Activated naive CD8-positive, alpha-beta T cell treated with anti-CD3 and anti-CD28 coated beads, Interleukin-2, amount 50 U/mL, for 16 hours (primary cell): ENCODE measurements at regions not wholly inside any gene's neighbourhood (a gene's known extent, or its start where the extent isn't known, plus 50 kb on each side); places are given as distances from the start of the nearest gene placed in this dataset.

Experiments
- DNase-seq: peaks from one replicate; pipeline ENCODE4 v3.0.0-alpha.2; 2020; ENCODE audit warnings: low read depth, low spot score

GRCh38 chr21:25330266-25330665 lies 277.0 kb downstream of the MRPL39 start:
- DNase-seq: no peak

GRCh38 chr21:25329227-25329825 lies 278.0 kb downstream of the MRPL39 start:
- no peak for DNase-seq

GRCh38 chr21:25328736-25329135 lies 278.5 kb downstream of the MRPL39 start:
- DNase-seq: no peak

GRCh38 chr21:25326181-25326580 lies 281.1 kb downstream of the MRPL39 start:
- no peak for DNase-seq

- no peak for DNase-seq
Measured at GRCh38 chr21:25324666-25325065, 282.6 kb downstream of the MRPL39 start.

GRCh38 chr21:25323356-25323949 lies 283.8 kb downstream of the MRPL39 start:
- DNase-seq: no peak

- no peak for DNase-seq
Measured at GRCh38 chr21:25314247-25314646, 293.0 kb downstream of the MRPL39 start.

- DNase-seq: no peak
Measured at GRCh38 chr21:25313829-25314228, 293.5 kb downstream of the MRPL39 start.

GRCh38 chr21:25307489-25307888 lies 299.8 kb downstream of the MRPL39 start:
- no peak for DNase-seq

- no peak for DNase-seq
Measured at GRCh38 chr21:25304611-25305010, 302.7 kb downstream of the MRPL39 start.

- no peak for DNase-seq
Measured at GRCh38 chr21:25300632-25301031, 306.6 kb downstream of the MRPL39 start.

GRCh38 chr21:25298512-25299491 lies 308.5 kb downstream of the MRPL39 start:
- DNase-seq: no peak

- no peak for DNase-seq
Measured at GRCh38 chr21:25297117-25297516, 310.2 kb downstream of the MRPL39 start.

GRCh38 chr21:25296252-25296651 lies 311.0 kb downstream of the MRPL39 start:
- no peak for DNase-seq

GRCh38 chr21:25292396-25292795 lies 314.9 kb downstream of the MRPL39 start:
- no peak for DNase-seq

GRCh38 chr21:25283720-25284119 lies 323.6 kb downstream of the MRPL39 start:
- DNase-seq: no peak

GRCh38 chr21:25281134-25281533 lies 326.1 kb downstream of the MRPL39 start:
- DNase-seq: no peak

- DNase-seq: no peak
Measured at GRCh38 chr21:25280061-25280460, 327.2 kb downstream of the MRPL39 start.

- no peak for DNase-seq
Measured at GRCh38 chr21:25273959-25274358, 333.3 kb downstream of the MRPL39 start.

- DNase-seq: no peak
Measured at GRCh38 chr21:25254491-25255174, 352.6 kb downstream of the MRPL39 start.

- DNase-seq: no peak
Measured at GRCh38 chr21:25246546-25246945, 360.7 kb downstream of the MRPL39 start.

GRCh38 chr21:25244735-25245134 lies 362.5 kb downstream of the MRPL39 start:
- DNase-seq: no peak
